Sigmoid colon (tissue), 6 donors: ENCODE measurements at regions not wholly inside any gene's neighbourhood (a gene's known extent, or its start where the extent isn't known, plus 50 kb on each side); places are given as distances from the start of the nearest gene placed in this dataset.

ENCODE experiments used
- DNase-seq: peaks from one replicate; pipeline ENCODE4 v3.0.0-alpha.2; 2019
- H3K27ac ChIP-seq, 4 donors: fragments of 200-600 bp; sonication (generic); one replicate each; pipeline ENCODE4 v1.5.1; 2016 to 2019; ENCODE audit warnings: mild to moderate bottlenecking in 1 of 4
- H3K27me3 ChIP-seq, 3 donors: fragments of 200-600 bp; sonication (generic); one replicate each; pipeline ENCODE4 v1.5.1; 2019; ENCODE audit warnings: mild to moderate bottlenecking in 1 of 3
- H3K36me3 ChIP-seq, 4 donors: fragments of 200-600 bp; sonication (generic); one replicate each; pipeline ENCODE4 v1.5.1; 2016 to 2019
- H3K4me1 ChIP-seq, 4 donors: fragments of 200-600 bp; sonication (generic); one replicate each; pipeline ENCODE4 v1.5.1; 2017 to 2019
- H3K4me3 ChIP-seq, 4 donors: fragments of 200-600 bp; sonication (generic); one replicate each; pipeline ENCODE4 v1.5.1; 2017 to 2019; ENCODE audit warnings: mild to moderate bottlenecking in 2 of 4, moderate library complexity in 1 of 4
- H3K9me3 ChIP-seq, 4 donors: fragments of 200-600 bp in 3 of 4; sonication (generic) in 3 of 4; one replicate each; pipeline versions ENCODE4 v1.5.1 to v1.6.1; 2013 to 2019
- CTCF ChIP-seq, 4 experiments: fragments of 450-650 bp in 3 of 4; fragments of 200-600 bp in 1 of 4; IDR thresholded peaks; one replicate each; pipeline ENCODE4 v1.5.1; 2016 to 2019; ENCODE audit warnings: antibody characterized with exemption in 4 of 4, mild to moderate bottlenecking in 3 of 4, moderate library complexity in 2 of 4
- EP300 ChIP-seq, 4 donors: sonication (generic); formaldehyde crosslinking; IDR thresholded peaks; one replicate each; pipeline ENCODE4 v1.6.1; 2017; ENCODE audit warnings: antibody characterized with exemption in 4 of 4
- POLR2A ChIP-seq, 2 donors: fragments of 450-650 bp; IDR thresholded peaks; one replicate each; pipeline ENCODE4 v1.6.1; 2016; ENCODE audit warnings: antibody characterized with exemption in 2 of 2, mild to moderate bottlenecking in 2 of 2, moderate library complexity in 2 of 2
- POLR2AphosphoS5 ChIP-seq, 4 donors: sonication (generic); formaldehyde crosslinking; IDR thresholded peaks; one replicate each; pipeline ENCODE4 v1.6.1; 2017; ENCODE audit warnings: antibody characterized with exemption in 4 of 4
- WGBS, 2 donors: extraction: QIAGEN DNeasy Blood & Tissue Kit; methylation state at CpG; one replicate each; pipeline ENCODE4 v1.1.7; 2013; 5-methylcytosine and 5-hydroxymethylcytosine counted together
- intact Hi-C: fragments of 100-400 bp; cut with DNase I; formaldehyde crosslinking; loops from one replicate; pipeline ENCODE4 v1.15.1; 2023
- donor health status: healthy with polysubstance abuse.
- donor health status: healthy.

DNA sequence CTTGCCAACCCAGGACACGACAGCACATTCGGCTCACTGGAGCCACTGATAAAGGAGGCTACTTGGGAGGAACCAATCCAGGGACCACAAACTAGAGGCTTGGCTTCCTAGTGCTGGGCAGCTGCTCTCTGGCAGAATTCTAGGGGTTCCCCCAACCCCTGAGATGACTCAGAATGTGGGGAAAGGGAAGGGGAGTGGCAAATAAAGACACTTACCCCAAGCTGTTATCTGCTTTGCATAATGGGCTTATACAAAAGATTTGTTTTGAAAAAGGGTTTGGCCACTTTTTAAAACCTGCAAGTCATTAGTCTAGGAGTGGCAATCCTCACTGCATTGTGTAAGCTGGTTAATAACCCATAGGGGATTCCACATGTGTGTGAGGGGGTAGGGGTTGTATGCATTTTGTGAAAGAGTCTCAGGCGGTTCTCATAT is 64.1 kb upstream of the LMO1 start:
- no peak overlapping the region for H3K4me3 ChIP-seq
- H3K9me3 ChIP-seq: no peaks in the 10 kb centered on the region
- intact Hi-C loops: no loop called here
- no peaks in the 10 kb centered on the region for H3K36me3 ChIP-seq
- peaks cover 0 to 7% (median 0%) of the 10 kb centered on the region in 3 donors for H3K27me3 ChIP-seq
- WGBS, 2 donors: 53 to 69% methylated on average over 3 of the region's 3 CpGs
- peaks cover 0 to 9% (median 4%) of the 10 kb centered on the region in 4 donors for H3K4me1 ChIP-seq
- TF ChIP-seq POLR2AphosphoS5 (IDR thresholded peaks at IDR 0.05) (no peak), CTCF (IDR thresholded peaks at IDR 0.05) (no peak), POLR2A (IDR thresholded peaks at IDR 0.05) (no peak), EP300 (IDR thresholded peaks at IDR 0.05) (no peak)
- no peak for DNase-seq
- no peak overlapping the region for H3K27ac ChIP-seq

DNA sequence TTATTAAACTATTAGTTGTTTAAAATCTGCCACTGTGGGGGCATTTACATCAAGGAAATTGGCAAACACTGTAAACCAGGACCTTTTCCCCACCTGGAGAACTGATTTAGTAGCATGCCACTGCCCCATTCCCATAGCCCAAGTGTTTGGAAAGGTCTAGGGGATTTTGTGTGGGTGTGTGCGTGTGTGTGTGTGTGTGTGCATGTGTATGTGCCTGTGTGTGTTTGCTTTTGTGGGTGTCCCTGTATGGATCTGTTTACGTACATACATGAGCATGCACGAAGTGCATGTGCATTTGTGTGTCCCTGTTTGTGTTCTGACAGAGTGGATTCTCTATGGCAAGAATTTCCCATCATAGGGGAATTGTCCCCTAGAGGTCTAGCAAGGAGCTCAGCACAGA is 62.7 kb upstream of the LMO1 start:
- no peaks in the 10 kb centered on the region for H3K27me3 ChIP-seq
- H3K36me3 ChIP-seq: no peaks in the 10 kb centered on the region
- 80 to 91% methylated on average over 3 of the region's 3 CpGs for WGBS, 2 donors
- H3K4me3 ChIP-seq: no peak overlapping the region
- H3K4me1 ChIP-seq: peaks cover 0 to 9% (median 4%) of the 10 kb centered on the region in 4 donors
- no peak for DNase-seq
- no peak overlapping the region for H3K27ac ChIP-seq
- TF ChIP-seq POLR2A (IDR thresholded peaks at IDR 0.05) (no peak), CTCF (IDR thresholded peaks at IDR 0.05) (no peak), EP300 (IDR thresholded peaks at IDR 0.05) (no peak), POLR2AphosphoS5 (IDR thresholded peaks at IDR 0.05) (no peak)
- no peaks in the 10 kb centered on the region for H3K9me3 ChIP-seq
- intact Hi-C loops: no loop called here

DNA sequence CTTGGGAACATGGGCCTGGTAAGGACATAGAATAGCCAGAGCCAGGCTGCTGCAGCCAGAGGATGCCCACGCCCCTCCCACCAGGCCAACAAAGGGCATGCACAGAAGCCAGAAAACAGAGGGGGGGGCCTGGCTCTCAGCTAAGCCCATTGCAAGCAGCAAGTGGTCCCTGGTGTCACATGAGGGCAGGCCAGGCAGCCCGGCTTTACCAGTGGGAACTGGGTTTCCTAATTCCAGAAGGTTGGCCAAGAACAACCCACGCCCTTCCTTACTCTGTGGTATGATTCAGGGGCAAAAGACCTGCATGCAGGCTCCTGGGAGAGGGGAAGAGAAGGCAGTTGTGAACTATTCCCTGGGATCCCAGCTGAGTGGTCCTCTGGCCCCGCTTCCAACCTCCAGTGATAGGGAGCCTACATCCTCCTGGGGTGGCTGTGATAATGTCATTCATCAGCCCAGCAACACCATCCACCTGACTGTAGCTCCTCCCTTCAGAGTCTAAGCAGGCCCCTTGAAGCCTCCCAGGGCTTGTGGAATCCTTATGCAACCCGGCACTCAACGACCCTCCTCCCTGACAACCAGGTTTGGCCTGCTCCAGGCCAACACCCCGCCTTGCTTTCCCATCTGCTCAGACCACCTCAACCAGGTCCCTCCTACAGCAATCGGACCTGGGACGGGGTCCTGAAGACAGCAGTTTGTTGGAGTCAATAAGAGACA is 62.1 kb upstream of the LMO1 start:
- no peak for TF ChIP-seq EP300 (IDR thresholded peaks at IDR 0.05)
- no peak for TF ChIP-seq POLR2AphosphoS5 (IDR thresholded peaks at IDR 0.05)
- TF ChIP-seq POLR2A (IDR thresholded peaks at IDR 0.05): no peak
- TF ChIP-seq CTCF (IDR thresholded peaks at IDR 0.05): no peak
- Histone ChIP-seq H3K27me3 (no peaks in the 10 kb centered on the region), H3K4me1 (peaks cover 0 to 9% (median 4%) of the 10 kb centered on the region in 4 donors), H3K27ac (no peak overlapping the region), H3K9me3 (no peaks in the 10 kb centered on the region), H3K4me3 (no peak overlapping the region), H3K36me3 (no peaks in the 10 kb centered on the region)
- intact Hi-C loops: no loop called here
- WGBS, 2 donors: 77 to 85% methylated on average over 9 of the region's 9 CpGs
- DNase-seq: peak; percentile 43

DNA sequence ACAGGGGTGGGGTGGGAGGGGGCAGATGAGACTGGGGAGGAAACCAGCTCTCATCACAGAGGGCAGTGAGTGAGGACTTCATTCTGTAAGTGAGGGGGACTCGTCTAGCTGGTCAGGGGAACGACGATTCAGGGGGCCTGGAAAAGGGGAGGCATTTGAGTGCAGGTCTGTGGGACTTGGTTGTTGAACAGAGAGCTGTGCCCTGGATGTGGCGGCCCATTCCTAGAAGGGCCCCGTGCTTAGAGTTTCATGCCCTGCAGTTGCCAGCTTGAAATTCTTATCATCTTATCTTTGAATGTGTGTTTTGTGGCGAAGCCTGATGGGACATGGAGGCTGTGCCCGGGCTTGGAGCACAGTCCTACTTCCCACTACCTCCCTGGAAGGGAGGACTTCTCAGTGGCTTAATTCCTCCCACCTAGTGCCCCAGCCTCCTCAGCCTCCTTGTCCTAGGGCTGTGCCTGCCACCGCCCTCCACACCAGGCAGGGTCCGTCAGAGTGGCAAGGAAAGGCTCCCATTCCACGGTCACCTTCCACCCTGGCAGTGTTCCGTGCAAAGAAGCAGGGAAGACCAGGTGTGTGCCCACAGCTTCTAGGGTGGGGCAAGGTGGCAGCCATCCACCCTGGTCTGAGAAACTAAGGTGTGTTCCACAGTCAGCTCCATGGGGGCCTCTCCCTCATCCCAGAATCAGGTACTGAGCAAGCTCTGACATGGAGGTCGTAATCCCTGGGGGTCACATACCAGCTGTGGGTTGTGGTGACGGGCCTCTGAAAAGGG is 59.7 kb upstream of the LMO1 start:
- DNase-seq: peak; percentile 53
- intact Hi-C loops: no loop called here
- WGBS, 2 donors: 83 to 84% methylated on average over 13 of the region's 13 CpGs
- Histone ChIP-seq H3K27me3 (no peaks in the 10 kb centered on the region), H3K36me3 (no peaks in the 10 kb centered on the region), H3K4me3 (no peak overlapping the region), H3K4me1 (no peaks in the 10 kb centered on the region), H3K27ac (no peak overlapping the region), H3K9me3 (no peaks in the 10 kb centered on the region)
- no peak for TF ChIP-seq POLR2A (IDR thresholded peaks at IDR 0.05)
- no peak for TF ChIP-seq POLR2AphosphoS5 (IDR thresholded peaks at IDR 0.05)
- TF ChIP-seq EP300 (IDR thresholded peaks at IDR 0.05): no peak
- TF ChIP-seq CTCF (IDR thresholded peaks at IDR 0.05): no peak
